WI38 (cell line): ENCODE measurements at regions not wholly inside any gene's neighbourhood (a gene's known extent, or its start where the extent isn't known, plus 50 kb on each side); places are given as distances from the start of the nearest gene placed in this dataset.

Experiments used
- H3K4me3 ChIP-seq: 2 replicates; pipeline ENCODE4 v1.5.1; 2011; ENCODE audit warnings: low read depth, mild to moderate bottlenecking, control low read depth, low read length
- CTCF ChIP-seq: IDR thresholded peaks from 2 replicates; pipeline ENCODE4 v1.5.1; 2012; ENCODE audit warnings: low read depth, mild to moderate bottlenecking, control low read depth, low read length

- H3K4me3 ChIP-seq = no peak overlapping the region
- no peak for TF ChIP-seq CTCF
Measured at GRCh38 chr5:4068171-4068570, 472.5 kb downstream of the IRX1 start.

GRCh38 chr5:4078544-4078943 is 482.9 kb downstream of the IRX1 start:
- H3K4me3 ChIP-seq = no peak overlapping the region
- TF ChIP-seq CTCF = no peak

- no peak overlapping the region for H3K4me3 ChIP-seq
- TF ChIP-seq CTCF = no peak
Measured at GRCh38 chr5:4079831-4080230, 484.2 kb downstream of the IRX1 start.

- H3K4me3 ChIP-seq = no peak overlapping the region
- TF ChIP-seq CTCF = no peak
Measured at GRCh38 chr5:4080370-4080769, 484.7 kb downstream of the IRX1 start.

GRCh38 chr5:4081059-4081458 is 485.4 kb downstream of the IRX1 start:
- H3K4me3 ChIP-seq = no peak overlapping the region
- no peak for TF ChIP-seq CTCF

GRCh38 chr5:4081466-4081865 is 485.8 kb downstream of the IRX1 start:
- TF ChIP-seq CTCF = no peak
- no peak overlapping the region for H3K4me3 ChIP-seq

GRCh38 chr5:4082966-4083564 is 487.4 kb downstream of the IRX1 start:
- no peak overlapping the region for H3K4me3 ChIP-seq
- TF ChIP-seq CTCF = no peak
